Ovary (tissue), 7 donors: ENCODE measurements at regions not wholly inside any gene's neighbourhood (a gene's known extent, or its start where the extent isn't known, plus 50 kb on each side); places are given as distances from the start of the nearest gene placed in this dataset.

Experiments used
- DNase-seq, 5 donors: peaks; one replicate each; pipeline ENCODE4 v3.0.0-alpha.2; 2019 to 2020
- H3K27ac ChIP-seq, 2 donors: fragments of 200-600 bp; one replicate each; pipeline versions ENCODE4 v1.5.1 to v1.8.0; 2019 to 2022
- H3K27me3 ChIP-seq: fragments of 200-600 bp; one replicate; pipeline ENCODE4 v1.8.0; 2022
- H3K36me3 ChIP-seq: fragments of 200-600 bp; sonication (generic); one replicate; pipeline ENCODE4 v1.5.1; 2019
- H3K4me1 ChIP-seq: one replicate; pipeline ENCODE4 v1.8.1; 2013; ENCODE audit warnings: mild to moderate bottlenecking, moderate library complexity; ENCODE audit not compliant: insufficient read depth
- H3K4me3 ChIP-seq: fragments of 200-600 bp; sonication (generic); one replicate; pipeline ENCODE4 v1.5.1; 2017
- H3K9me3 ChIP-seq, 2 donors: fragments of 200-600 bp in 1 of 2; sonication (generic) in 1 of 2; one replicate each; pipeline versions ENCODE4 v1.5.1 to v1.8.1; 2013 to 2019; ENCODE audit warnings: mild to moderate bottlenecking in 1 of 2, moderate library complexity in 1 of 2
- EP300 ChIP-seq: sonication (generic); formaldehyde crosslinking; IDR thresholded peaks from one replicate; pipeline ENCODE4 v1.6.1; 2017; ENCODE audit warnings: antibody characterized with exemption
- POLR2A ChIP-seq: fragments of 450-650 bp; IDR thresholded peaks from one replicate; pipeline ENCODE4 v1.6.1; 2017; ENCODE audit warnings: antibody characterized with exemption, mild to moderate bottlenecking, moderate library complexity
- WGBS, 3 donors: extraction: QIAGEN DNeasy Blood & Tissue Kit in 1 of 3; methylation state at CpG; one replicate each; pipeline versions ENCODE4 v1.1.5 to v1.1.7; 2013 to 2017; 5-methylcytosine and 5-hydroxymethylcytosine counted together
- intact Hi-C, 4 donors: fragments of 100-400 bp; cut with DNase I; formaldehyde crosslinking; loops; one replicate each; pipeline versions ENCODE4 v1.11.0 to v1.15.1; 2022 to 2023
- TF ChIP-seq, protein P1 (sequence below), 3 donors: fragments of 450-650 bp in 2 of 3; fragments of 200-600 bp in 1 of 3; IDR thresholded peaks; one replicate each; pipeline versions ENCODE4 v1.5.1 to v1.8.0; 2016 to 2022; ENCODE audit warnings: antibody characterized with exemption in 3 of 3, mild to moderate bottlenecking in 1 of 3
- donor health status: DM: no; HTN: no; CAD: no; lungs with moderate emphysema.
- donor health status: DM: no; HTN: no; CAD: no.
- donor health status: Bipolar disorder and iron deficiency.
- donor health status: DM: no; HTN: no; CAD: no.
- donor health status: DM: yes; HTN: yes; CAD: no.

- intact Hi-C loops, result no loop called here
- WGBS, 3 donors, result 57 to 86% (median 71%) methylated on average over 1 of the region's 1 CpG
- H3K36me3 ChIP-seq, result no peaks in the 10 kb centered on the region
These were observed 658.7 kb downstream of the SOX5 start for GRCh38 chr12:23290627-23291330.

GRCh38 chr12:23303220-23303619 is 646.2 kb downstream of the SOX5 start:
- intact Hi-C loops, result no loop called here
- no peak for DNase-seq
- 42 to 71% (median 51%) methylated on average over 3 of the region's 3 CpGs for WGBS, 3 donors
- Histone ChIP-seq H3K27ac (no peak overlapping the region), H3K27me3 (no peaks in the 10 kb centered on the region), H3K4me1 (no peaks in the 10 kb centered on the region), H3K36me3 (no peaks in the 10 kb centered on the region), H3K9me3 (peaks cover 0 to 5% of the 10 kb centered on the region in 2 donors), H3K4me3 (no peak overlapping the region)
- TF ChIP-seq POLR2A (no peak), EP300 (no peak)
- TF ChIP-seq, protein P1, sequence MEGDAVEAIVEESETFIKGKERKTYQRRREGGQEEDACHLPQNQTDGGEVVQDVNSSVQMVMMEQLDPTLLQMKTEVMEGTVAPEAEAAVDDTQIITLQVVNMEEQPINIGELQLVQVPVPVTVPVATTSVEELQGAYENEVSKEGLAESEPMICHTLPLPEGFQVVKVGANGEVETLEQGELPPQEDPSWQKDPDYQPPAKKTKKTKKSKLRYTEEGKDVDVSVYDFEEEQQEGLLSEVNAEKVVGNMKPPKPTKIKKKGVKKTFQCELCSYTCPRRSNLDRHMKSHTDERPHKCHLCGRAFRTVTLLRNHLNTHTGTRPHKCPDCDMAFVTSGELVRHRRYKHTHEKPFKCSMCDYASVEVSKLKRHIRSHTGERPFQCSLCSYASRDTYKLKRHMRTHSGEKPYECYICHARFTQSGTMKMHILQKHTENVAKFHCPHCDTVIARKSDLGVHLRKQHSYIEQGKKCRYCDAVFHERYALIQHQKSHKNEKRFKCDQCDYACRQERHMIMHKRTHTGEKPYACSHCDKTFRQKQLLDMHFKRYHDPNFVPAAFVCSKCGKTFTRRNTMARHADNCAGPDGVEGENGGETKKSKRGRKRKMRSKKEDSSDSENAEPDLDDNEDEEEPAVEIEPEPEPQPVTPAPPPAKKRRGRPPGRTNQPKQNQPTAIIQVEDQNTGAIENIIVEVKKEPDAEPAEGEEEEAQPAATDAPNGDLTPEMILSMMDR (IDR thresholded peaks at IDR 0.05), result no peak

More at GRCh38 chr12:23290627-23291330, 658.7 kb downstream of the SOX5 start:
- H3K4me3 ChIP-seq, result no peak overlapping the region
- no peaks in the 10 kb centered on the region for H3K27me3 ChIP-seq
- no peak for DNase-seq
- H3K4me1 ChIP-seq, result peaks cover 2% of the 10 kb centered on the region
- H3K27ac ChIP-seq, result no peak overlapping the region
- no peaks in the 10 kb centered on the region for H3K9me3 ChIP-seq
- TF ChIP-seq, protein P1 (IDR thresholded peaks at IDR 0.05), result no peak
- no peak for TF ChIP-seq EP300
- TF ChIP-seq POLR2A, result no peak

DNA sequence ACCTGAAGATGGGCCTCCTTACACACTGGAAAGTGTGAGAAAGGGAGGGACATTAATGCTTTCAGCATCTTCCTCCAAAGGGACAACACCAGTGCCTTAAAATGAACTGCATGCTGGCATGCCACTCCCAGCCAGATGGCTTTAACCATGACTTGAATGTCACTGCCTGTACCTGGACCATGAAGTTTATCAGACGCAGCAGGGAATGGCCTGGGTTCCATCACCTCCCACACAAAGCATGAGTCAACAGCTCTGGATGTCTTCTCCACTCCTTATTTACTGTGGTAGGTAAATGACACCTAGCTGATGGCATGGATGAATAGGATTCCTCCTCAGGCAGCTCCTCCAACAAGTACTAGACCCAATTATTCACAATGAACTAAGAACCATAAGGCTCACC is 645.6 kb downstream of the SOX5 start:
- 75 to 84% (median 79%) methylated on average over 1 of the region's 1 CpG for WGBS, 3 donors
- TF ChIP-seq EP300, result no peak
- TF ChIP-seq, protein P1 (IDR thresholded peaks at IDR 0.05), result no peak
- TF ChIP-seq POLR2A, result no peak
- no peak for DNase-seq

DNA sequence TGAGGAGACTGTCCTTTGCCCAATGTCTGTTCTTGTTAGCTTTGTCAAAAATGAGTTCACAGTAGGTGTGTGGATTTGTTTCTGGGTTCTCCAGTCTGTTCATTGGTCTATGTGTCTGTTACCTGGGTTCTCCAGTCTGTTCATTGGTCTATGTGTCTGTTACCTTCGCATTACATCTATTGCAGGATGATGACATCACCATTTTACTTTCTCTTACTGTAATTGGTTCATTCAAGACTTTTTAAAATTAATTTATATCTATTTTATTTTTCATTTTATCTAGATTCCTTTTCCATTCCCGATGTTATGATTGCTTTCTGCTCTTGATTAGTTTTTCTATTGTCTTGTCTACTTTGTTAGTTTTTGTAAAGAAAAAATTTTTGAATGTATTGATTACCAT is 615.5 kb downstream of the SOX5 start:
- Histone ChIP-seq H3K27me3 (no peaks in the 10 kb centered on the region), H3K27ac (no peak overlapping the region), H3K4me3 (no peak overlapping the region), H3K4me1 (no peaks in the 10 kb centered on the region), H3K36me3 (no peaks in the 10 kb centered on the region), H3K9me3 (no peaks in the 10 kb centered on the region)
- DNase-seq, result no peak
- intact Hi-C loops, result no loop called here
- WGBS, 3 donors, result 88 to 96% (median 90%) methylated on average over 2 of the region's 2 CpGs
- TF ChIP-seq EP300 (no peak), POLR2A (no peak)
- TF ChIP-seq, protein P1 (IDR thresholded peaks at IDR 0.05), result no peak

More for the DNA sequence above, 645.6 kb downstream of the SOX5 start:
- intact Hi-C loops, result no loop called here
- H3K27ac ChIP-seq, result no peak overlapping the region
- H3K27me3 ChIP-seq, result no peaks in the 10 kb centered on the region
- no peaks in the 10 kb centered on the region for H3K36me3 ChIP-seq
- H3K9me3 ChIP-seq, result peaks cover 0 to 5% of the 10 kb centered on the region in 2 donors
- H3K4me1 ChIP-seq, result no peaks in the 10 kb centered on the region
- no peak overlapping the region for H3K4me3 ChIP-seq
